NOMO-1 treated with dmso at 0.1 percent for 144 hours (cell line): ENCODE measurements at regions not wholly inside any gene's neighbourhood (a gene's known extent, or its start where the extent isn't known, plus 50 kb on each side); places are given as distances from the start of the nearest gene placed in this dataset.

Experiments used
- DNase-seq: peaks from one replicate; lab custom pipeline; 2025; ENCODE audit not compliant: unreplicated experiment; lab: John Stamatoyannopoulos, UW

DNA sequence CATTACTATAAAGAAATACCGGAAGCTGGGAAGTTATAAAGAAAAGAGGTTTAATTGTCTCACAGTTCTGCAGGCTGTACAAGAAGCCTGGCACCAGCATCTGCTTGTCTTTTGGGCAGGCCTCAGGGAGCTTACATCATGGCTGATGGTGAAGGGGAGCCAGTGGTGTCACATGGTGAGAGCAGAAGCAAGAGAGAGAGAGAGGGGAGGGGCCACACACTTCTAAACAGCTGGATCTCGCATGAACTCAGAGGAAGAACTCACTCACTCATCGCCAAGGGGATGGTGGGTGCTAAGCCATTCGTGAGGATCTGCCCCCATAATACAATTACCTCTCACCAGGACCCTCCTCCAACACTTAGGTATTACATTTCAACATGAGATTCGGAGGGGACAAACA lies 51.8 kb upstream of the ANKRD34C start:
- DNase-seq: no peak

DNA sequence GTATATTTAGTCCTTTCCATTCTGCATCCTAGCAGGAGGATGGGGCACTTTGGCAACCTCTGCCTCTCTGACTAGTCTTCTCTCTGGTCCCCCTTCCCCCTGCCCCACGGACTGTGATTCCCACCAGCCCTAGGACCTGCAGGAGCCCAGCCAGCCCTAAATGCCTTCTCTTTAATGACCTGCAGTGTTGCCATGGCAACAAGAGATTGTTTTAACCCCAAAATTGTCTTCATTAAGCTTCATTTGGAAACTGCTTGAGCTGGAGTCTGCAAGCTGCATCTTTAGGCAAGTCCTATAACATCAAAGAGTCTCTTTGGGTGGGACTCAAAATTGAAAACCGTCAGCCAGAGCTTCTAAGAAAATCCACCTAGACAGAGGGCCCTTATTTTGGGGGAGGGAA lies 59.7 kb upstream of the ANKRD34C start:
- DNase-seq: no peak

DNA sequence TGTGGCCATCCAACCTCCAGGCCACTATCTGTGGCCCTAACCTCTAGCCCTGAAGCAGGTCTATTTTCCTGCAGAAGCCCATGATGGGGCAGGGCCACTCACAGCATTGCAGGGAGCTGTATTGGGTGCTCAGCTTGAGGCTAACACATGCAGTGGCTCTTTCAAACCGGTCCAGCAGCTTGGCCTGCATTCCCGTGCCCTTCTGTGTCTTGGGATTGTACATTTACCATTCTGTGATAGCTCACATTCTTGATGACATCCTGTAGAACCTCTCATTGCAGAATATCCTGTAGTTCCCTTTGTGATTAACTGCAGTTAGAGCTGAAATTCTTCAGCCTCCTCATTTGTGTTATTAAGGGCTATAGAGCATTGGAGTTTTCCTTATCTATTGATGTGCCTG lies 60.8 kb upstream of the ANKRD34C start:
- no peak for DNase-seq

DNA sequence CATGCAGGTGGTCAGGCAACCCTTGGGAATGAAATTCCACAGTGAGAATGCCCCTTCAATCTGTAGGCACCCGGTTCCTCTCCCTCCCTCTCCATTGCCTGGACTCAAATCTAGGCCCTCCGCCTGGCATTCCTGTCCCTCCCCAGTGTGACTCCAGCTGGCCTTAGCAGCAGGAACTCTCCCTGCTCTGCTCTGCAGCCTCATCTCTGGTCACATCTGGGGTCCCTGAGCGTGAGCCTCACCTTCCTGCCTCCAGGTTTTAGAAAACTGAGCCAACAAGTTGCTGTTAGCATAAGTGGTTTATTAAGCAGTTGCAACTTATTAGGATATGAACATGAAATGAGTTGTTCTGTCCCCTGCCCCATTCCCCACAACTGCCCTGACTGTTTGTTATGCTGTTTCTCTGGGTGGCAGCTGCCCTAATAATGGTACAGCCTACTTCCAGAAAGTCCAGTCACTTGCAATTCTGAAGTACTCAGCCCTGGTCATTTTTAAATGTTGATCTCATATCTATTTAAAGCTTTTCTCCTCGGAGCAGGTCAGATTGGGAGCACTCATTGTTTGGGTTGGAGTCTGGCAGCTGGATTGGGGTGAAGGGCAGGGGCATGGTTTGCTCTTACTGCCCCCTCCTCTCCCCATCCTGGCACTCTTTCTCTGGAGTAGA lies 63.0 kb upstream of the ANKRD34C start:
- no peak for DNase-seq

DNA sequence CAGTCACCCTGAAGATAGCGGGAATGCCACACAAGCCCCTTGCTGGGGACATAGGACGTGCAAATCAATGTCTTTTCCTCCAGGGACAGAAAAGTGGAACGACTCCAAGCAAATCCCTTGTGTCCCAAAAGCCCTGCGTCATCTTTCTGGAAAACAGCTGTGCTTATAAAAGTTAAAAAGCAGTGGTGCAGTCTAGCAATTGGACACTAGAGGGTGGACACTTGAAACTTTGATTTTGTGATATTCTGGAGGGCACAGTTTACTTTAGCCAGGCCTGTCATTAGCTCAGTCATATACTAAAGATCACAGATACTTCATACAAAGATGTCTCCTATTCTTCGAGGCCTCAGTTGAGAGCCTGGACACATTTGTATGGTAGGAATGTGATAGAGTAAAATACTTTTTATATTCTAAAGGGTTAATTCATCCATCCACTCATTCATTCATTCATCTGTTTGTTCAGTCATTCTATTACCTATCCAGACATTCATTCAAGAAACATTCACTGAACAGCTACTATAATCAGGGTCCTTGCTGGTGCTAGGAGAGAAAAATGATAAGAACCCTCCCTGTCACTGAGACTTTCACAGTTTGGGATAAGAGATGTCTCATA lies 63.8 kb upstream of the ANKRD34C start:
- no peak for DNase-seq

DNA sequence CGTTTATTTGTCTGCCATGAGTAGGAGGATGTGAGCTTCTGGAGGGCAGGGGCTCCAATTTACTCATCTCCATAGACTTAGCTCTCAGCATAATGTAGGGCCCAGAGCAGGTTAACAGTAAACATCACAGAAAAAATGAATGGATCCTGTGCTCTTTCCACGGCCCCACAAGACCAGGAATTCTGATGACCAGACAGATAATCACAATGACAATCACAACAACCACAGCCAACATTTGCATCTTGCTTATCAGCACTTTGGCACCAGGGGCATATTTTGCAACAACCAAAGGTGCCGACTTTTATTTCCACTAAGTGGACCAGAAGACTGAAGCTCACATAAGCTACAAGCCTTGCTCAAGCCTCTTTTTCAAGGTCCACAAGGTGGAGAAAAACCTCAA lies 68.9 kb upstream of the ANKRD34C start:
- no peak for DNase-seq

DNA sequence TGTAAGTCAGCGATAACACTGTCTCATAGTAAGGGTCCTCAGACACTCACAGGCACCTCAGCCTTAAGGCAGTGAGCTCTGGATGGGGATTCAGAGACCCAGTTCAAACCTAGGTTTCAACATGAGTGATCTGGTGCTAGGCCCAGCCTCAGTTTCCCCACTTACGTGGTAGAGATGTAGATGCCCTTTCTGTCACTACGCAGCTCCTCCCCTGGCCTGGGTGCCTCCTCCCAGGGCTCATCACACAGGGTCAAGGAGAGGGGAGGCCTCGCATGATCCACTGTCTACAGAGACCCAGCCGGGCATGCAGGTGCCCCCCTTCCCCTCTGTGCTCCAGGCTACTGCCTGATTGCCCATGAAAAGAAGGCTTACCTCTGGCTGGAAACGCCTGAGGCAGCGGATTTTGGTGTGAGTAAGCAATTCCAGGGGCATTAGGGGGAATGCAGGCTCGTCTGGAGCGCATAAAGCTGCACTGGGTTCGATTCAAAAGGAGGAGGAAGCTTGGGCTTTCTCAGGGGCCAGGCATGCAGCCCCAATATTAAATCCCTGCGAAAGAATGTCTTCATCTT lies 69.8 kb upstream of the ANKRD34C start:
- DNase-seq: no peak

DNA sequence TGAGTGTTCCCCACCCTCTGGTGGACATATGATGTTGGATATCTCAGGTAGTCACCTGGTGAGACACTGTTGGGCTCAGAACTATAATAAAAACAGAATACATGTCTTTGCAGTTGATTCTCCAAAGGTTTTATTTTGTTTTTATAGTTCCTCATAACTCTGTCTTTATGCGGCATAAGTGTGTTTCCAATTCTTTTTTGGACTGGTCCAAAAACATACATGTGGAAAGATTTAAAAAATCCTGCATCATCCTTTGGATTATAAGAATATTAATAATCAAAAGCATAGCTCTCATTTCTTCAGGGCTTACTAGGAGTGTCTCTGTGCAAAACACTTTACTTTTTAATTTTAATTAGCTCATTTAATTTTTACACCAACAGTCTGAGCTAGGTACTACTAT lies 71.0 kb upstream of the ANKRD34C start:
- no peak for DNase-seq

DNA sequence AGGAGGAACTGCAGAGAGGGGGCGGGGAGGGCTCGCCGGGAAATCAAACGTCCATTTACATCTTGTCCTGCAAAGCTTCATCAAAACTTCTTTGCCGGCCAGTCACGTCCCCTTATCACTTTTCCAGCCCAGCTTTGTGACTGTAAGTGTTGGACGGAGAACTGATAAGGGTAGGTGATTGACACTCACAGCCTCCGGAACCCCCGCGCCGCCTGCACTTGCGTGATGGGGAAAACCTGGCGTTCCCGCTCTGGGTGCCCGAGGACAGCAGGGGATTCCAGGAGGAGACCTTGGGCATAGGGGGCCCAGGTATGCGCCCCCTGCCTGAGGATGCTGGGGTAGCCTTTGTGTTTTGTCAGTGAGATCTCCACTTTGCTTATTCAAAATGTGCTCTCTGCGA lies 72.8 kb upstream of the ANKRD34C start:
- no peak for DNase-seq

DNA sequence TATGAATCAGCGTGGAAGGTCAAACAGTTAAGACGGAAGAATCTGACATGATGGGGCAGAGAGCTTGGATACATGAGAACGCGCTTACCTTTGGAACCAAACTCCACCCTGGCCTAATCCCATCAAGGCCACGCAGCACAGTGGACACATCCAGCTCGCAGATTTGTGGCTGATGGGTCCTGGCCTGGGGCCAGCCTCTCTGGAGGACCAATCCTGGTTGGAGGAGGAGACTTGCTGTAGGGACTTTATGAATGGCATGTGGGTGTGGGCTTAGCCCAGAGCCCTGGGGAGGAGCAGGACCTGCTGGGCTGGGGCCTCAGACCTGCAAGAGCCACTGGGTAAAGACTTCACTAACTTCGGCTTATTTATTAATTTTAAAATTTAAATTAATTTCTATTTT lies 73.4 kb upstream of the ANKRD34C start:
- no peak for DNase-seq

DNA sequence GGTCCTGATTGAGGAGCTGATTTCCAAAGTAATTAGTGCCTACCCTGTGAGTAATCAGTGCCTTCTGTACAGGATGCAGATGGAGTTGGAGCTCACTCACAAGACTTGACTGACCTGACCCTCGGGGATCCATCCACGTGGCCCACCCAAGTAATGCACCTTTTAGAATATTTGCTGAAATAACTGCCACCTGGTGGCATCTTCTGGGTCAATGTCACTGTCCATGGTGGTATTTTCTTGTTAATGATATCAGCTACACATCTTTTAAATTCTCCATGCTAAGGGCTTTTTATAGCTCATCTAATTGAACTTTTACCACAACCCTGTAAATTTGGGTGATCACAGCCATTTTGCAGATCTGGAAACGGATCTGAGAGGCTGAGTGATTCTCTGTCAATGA lies 74.3 kb upstream of the ANKRD34C start:
- DNase-seq: no peak

DNA sequence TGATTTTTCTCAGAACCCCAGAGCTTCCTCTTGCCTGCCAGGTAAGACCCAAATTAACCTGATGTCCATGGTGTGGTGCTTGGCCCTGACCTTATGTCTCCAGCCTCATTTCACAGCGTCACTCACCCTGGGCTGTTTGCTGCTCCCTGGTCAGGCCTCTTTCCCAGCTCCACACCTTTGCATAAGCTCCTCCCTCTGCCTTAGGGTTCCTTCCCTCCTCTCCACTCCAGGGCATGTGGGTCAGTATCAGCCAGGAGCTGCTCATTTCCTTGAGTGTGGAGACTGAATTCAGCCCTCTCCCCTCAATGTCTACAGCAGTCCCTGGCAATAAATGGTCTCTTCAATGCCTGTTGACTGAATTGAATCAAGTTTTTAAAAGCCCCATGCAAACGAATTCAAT lies 75.6 kb upstream of the ANKRD34C start:
- no peak for DNase-seq

DNA sequence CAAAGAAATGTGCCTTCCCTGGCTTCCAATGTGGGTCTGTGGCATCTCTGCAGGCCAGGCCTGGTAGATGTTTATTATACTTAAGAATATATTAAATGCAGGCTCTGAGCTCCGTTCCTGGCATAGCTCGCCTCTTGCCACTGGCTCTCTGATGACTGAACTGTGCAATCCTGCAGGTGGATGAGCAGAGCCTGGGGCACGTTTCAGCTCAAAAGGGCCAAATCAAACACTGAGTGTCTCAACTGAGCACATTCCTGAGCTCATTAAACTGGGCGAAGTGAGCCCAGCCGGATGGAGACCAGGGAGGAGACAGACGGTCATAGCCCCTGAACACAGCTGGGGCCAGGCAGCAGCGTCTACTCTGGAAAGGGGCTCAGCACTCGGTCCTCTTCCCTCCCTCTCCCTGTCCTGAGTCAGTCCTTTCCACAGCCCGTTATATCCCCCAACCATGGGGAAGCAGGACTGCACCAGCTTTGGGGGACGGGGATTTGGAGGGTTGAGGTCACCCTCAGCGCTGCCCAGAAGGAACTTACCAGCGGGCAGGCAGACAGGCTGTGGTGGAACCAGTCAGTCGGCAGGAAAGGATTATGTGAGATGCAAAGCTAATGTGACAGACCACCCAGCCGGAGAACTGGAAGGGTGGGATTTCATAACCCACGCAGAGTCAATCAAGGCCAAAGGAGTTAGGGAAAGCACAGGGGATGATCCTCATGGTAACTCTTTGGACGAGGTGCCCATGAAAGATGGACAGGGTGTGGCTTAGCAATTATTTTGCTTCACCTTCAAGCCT lies 77.4 kb upstream of the ANKRD34C start:
- no peak for DNase-seq

DNA sequence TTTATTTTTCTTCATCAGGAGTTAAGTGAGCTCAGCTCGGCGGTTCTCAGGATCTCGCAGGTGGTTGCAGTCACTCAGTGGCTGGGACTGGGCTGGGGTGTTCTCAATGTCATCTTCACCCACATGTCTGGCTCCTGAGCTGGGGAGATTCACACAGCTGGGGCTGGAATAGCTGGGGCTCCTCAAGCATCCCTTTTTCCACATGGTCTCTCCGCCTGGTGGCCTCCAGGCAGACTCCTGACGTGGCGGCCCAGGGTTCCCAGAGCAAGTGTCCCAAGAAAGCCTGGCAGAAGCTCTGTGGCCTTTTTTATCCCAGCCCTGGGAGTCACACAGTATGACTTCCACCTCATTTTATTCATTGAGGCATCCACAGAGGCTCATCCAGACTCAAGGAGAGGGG lies 84.1 kb upstream of the ANKRD34C start:
- DNase-seq: no peak

DNA sequence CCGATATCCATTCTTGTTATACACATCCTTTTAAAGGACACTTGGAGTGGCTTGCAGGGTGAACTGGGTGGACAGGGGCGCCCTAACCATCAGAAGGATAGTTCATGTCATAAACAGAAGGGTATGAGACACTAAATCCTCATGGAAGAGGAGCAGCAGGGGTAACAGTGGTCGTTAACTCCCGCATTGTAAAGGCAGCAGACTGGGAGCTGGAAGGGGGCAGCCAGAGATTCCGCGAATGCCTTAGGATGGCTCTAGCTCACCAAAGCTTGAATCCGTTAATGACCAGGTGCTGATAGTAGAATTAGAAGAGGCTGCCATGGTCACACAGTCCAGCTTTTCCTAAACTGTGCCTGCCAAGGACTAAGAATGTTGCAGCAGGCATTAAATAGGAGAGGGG lies 85.2 kb upstream of the ANKRD34C start:
- DNase-seq: no peak

DNA sequence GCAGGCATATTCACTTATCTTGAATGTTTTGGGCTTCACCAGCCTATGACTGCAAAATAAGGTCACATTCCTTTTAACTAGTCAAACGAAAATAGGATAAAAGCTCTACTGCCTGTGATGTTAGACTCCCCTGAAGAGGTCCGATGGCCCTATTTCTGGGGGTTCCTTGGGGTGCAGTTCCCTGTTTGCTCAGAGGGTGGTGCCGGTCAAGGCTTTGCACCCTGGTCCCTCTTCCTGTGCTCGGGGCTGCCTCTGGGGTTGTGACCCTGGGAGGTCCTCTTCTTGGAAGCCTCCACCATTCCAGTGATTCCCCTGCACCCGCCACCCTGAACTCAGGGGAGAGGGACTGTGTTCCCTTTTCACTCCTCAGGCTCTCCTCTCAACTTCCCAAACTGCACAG lies 86.7 kb upstream of the ANKRD34C start:
- DNase-seq: no peak

DNA sequence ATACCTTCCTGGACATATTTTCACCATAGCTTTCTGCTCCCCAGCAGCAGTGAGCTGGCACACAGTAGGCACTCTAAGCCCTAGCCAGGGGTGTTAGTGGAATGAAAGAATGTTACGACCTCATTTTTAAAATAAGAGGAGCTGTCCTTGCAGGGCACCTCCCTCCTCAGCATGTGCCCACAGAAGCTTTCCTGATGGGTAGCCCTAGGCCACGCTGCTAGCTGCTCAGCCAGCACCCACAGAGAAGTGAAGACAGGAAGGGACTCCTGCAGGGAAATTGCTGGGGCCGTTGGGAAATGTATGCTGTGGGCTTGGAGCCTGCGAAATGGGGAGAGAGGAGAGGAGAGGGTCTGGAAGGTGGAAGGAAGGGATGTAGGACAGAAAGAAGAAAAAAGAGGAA lies 87.3 kb upstream of the ANKRD34C start:
- no peak for DNase-seq

DNA sequence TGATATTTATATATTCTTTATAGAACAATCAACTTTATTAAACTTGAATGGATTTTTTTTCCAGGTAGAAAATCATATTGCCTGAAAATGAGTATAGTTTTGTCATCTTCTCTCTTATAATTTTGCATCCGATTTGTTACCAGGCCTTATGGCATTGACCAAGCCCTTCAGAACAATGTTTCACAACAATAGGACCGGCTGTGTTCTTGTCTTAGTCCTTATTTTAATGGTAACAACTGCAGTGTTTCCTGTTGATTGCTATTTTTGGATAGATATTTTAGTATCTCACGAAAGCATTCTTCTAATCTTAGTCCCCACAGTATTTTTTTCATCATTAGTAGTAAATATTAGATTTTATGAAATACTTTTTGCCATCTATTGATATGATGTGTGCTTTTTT lies 88.1 kb upstream of the ANKRD34C start:
- no peak for DNase-seq

DNA sequence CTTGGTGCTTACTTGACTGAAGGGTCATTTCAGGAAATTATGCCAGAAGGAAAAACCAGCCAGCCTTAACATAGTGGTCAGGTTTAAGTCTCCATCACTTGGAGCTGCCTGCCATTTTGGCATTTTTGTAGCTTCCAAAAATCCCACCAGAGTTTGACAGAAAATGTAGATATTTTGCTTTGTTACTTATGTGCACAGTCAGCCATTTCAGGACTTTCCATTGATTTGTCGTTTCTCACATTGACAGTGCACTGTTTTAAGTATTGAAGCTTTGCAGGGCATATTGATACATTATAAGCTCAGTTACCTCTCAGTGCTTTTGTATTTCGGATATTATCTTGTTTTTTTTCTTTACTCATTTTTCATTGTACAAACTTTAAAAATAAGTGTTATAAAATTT lies 89.0 kb upstream of the ANKRD34C start:
- DNase-seq: no peak

DNA sequence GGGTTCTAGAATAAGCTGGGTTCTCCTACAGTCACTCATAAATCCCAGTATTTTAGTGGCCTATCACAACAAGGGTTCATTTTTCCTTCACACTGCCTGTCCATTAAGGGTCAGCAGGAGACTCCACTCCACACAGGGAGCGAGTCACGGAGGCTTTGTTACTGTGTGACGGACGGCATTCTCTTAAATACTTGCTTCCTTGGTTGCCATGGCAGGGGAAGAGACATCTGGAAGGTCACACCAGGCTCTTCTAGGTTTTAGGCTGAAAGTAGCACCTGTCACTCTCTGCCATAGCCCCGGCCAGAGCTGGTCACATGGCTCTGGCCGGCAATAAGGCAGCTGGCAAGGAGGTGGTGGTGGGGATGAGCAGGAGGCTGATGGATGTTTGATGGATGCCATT lies 89.4 kb upstream of the ANKRD34C start:
- no peak for DNase-seq

DNA sequence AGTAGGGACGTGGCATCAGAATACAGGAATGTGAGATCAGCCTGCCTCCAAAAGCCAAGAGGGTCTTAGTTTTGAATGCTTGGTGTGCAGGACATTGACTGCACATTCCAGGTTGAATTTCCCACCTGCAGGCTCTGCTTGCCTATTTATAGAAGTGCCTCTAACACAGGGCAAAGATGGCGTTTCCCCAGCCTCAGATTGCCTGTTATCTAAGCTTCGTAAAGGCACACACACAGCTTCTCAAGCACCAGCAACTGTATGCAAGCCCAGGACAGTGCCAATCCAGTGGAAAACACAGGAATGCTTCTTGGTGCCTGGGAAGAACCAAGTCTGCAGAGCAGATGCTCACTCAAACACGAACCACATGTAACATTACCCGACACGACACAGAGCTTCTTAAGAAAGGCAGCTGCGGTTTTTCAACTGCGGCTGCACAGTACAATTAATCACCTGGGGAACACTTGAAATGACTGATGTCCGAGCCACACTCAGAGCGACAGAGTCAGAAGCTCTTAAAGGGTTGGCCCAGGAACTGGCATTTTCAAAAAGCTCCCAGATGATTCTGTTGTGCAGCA lies 90.0 kb upstream of the ANKRD34C start:
- no peak for DNase-seq

DNA sequence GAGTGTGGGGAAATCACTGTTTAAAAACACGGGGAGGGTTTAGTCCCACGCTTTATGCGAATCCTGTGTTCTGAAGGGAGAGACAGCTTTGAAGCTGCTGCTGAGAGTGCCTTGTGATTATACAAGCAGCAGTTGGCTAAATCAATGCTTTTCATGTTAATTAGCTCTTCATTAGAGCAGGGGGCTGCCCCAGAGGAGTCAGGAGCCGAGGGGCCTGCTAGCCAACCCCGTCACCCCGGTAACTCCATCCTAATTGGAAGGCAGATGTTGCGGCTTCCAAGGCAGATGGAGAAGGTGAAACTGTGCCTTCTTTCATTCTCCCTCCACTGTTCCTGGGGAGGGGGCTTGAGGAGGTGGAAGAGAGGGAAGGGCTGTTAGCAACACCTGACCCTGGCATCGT lies 92.4 kb upstream of the ANKRD34C start:
- no peak for DNase-seq
